PFSK-1 (cell line): ENCODE measurements at regions not wholly inside any gene's neighbourhood (a gene's known extent, or its start where the extent isn't known, plus 50 kb on each side); places are given as distances from the start of the nearest gene placed in this dataset.

Experiments
- FOXP2 ChIP-seq: optimal IDR thresholded peaks from 2 replicates; pipeline ENCODE3; 2011; ENCODE audit warnings: borderline replicate concordance, control low read depth, inconsistent platforms; ENCODE audit not compliant: insufficient read depth; ENCODE audit errors: extremely low read length, extremely low read depth
- POLR2AphosphoS5 ChIP-seq: IDR thresholded peaks from 2 replicates; pipeline ENCODE4 v1.6.1; 2012; ENCODE audit warnings: low read depth, mild to moderate bottlenecking, control low read depth, low read length, moderate library complexity
- REST ChIP-seq, 2 experiments: IDR thresholded peaks; 2 replicates each; pipeline versions ENCODE4 v1.6.1 to v1.8.0; 2011 to 2012; ENCODE audit warnings: low read depth in 2 of 2, low read length in 2 of 2, control low read depth in 1 of 2, inconsistent platforms in 1 of 2, mild to moderate bottlenecking in 1 of 2, moderate library complexity in 1 of 2; ENCODE audit not compliant: insufficient read depth in 1 of 2
- SIN3A ChIP-seq: IDR thresholded peaks from 2 replicates; pipeline ENCODE4 v1.6.1; 2012; ENCODE audit warnings: mild to moderate bottlenecking, low read length, moderate library complexity, borderline replicate concordance; ENCODE audit not compliant: insufficient read depth
- TAF1 ChIP-seq: IDR thresholded peaks from 2 replicates; pipeline ENCODE4 v1.6.1; 2012; ENCODE audit warnings: low read length, control low read depth, borderline replicate concordance; ENCODE audit not compliant: insufficient read depth

- TF ChIP-seq SIN3A (no peak), POLR2AphosphoS5 (no peak), REST (IDR thresholded peaks at IDR 0.05; ENCODE audit: insufficient read depth in 1 of 2, low read depth in 2 of 2, low read length in 2 of 2) (no peak), FOXP2 (no peak), TAF1 (no peak)
These were observed 1161.1 kb upstream of the CITED2 start for GRCh38 chr6:140535511-140535910.

GRCh38 chr6:140533526-140533925 lies 1159.1 kb upstream of the CITED2 start:
- TF ChIP-seq FOXP2 (no peak), REST (IDR thresholded peaks at IDR 0.05; ENCODE audit: insufficient read depth in 1 of 2, low read depth in 2 of 2, low read length in 2 of 2) (no peak), SIN3A (no peak), POLR2AphosphoS5 (no peak), TAF1 (no peak)

- TF ChIP-seq POLR2AphosphoS5 (no peak), SIN3A (no peak), TAF1 (no peak), REST (IDR thresholded peaks at IDR 0.05; ENCODE audit: insufficient read depth in 1 of 2, low read depth in 2 of 2, low read length in 2 of 2) (no peak), FOXP2 (no peak)
These were observed 1130.3 kb upstream of the CITED2 start for GRCh38 chr6:140504776-140505175.

- no peak for TF ChIP-seq SIN3A
- TF ChIP-seq FOXP2 = no peak
These were observed 1126.4 kb upstream of the CITED2 start for GRCh38 chr6:140500849-140501248.

GRCh38 chr6:140499607-140500006 lies 1125.2 kb upstream of the CITED2 start:
- TF ChIP-seq POLR2AphosphoS5 (no peak), SIN3A (no peak), REST (IDR thresholded peaks at IDR 0.05; ENCODE audit: insufficient read depth in 1 of 2, low read depth in 2 of 2, low read length in 2 of 2) (no peak), TAF1 (no peak), FOXP2 (no peak)
